Motor neuron (in vitro differentiated cells): ENCODE measurements at regions not wholly inside any gene's neighbourhood (a gene's known extent, or its start where the extent isn't known, plus 50 kb on each side); places are given as distances from the start of the nearest gene placed in this dataset.

Experiments used
- ATAC-seq, 8 experiments: fragments of 200-7000 bp; cut with Tn5 transposase; replicated peaks in 6 of 8; 2 replicates each; pipeline ENCODE4 v1.8.0; 2021; ENCODE audit warnings: mild to moderate bottlenecking in 8 of 8, moderate library complexity in 8 of 8
- H3K27ac ChIP-seq, 2 donors: fragments of 250-450 bp; sonication (Bioruptor Pico); 2 replicates each; pipeline ENCODE4 v1.9.0; 2021; ENCODE audit warnings: antibody characterized with exemption in 2 of 2, mild to moderate bottlenecking in 2 of 2, moderate library complexity in 1 of 2
- H3K4me1 ChIP-seq, 2 donors: fragments of 250-450 bp; sonication (Bioruptor Pico); replicated peaks in 1 of 2; 2 replicates each; pipeline ENCODE4 v1.6.1; 2021; ENCODE audit warnings: antibody characterized with exemption in 2 of 2, mild to moderate bottlenecking in 2 of 2, moderate library complexity in 1 of 2
- H3K4me3 ChIP-seq, 5 donors: fragments of 250-450 bp; sonication (Bioruptor Pico); 2 replicates each; pipeline ENCODE4 v1.9.0; 2021; ENCODE audit warnings: antibody characterized with exemption in 5 of 5, mild to moderate bottlenecking in 5 of 5, moderate library complexity in 4 of 5
- WGBS, 10 experiments: fragments of 450-650 bp; shearing (Covaris generic); methylation state at CpG; one replicate each; pipeline ENCODE4 v1.0.0; 2022; 5-methylcytosine and 5-hydroxymethylcytosine counted together
- in situ Hi-C, 9 experiments: fragments of 400-800 bp; cut with MboI; loops; one replicate each; pipeline ENCODE4 v1.15.0; 2021; ENCODE audit warnings: low sequenced_read_pairs in 9 of 9, low pct_unique_long_range_greater_than_20kb in 2 of 9; ENCODE audit not compliant: unreplicated experiment in 9 of 9

GRCh38 chr7:424301-424935 lies 95.2 kb downstream of the PDGFA start:
- in situ Hi-C loops, result no loop called here
- no CpG with 5 or more reads among the region's 9 CpGs for WGBS, 10 experiments
- ATAC-seq, result no peak
- H3K27ac ChIP-seq, result no peak overlapping the region
- H3K4me1 ChIP-seq, result peaks cover 0 to 8% of the 10 kb centered on the region in 2 donors
- H3K4me3 ChIP-seq, result no peak overlapping the region

GRCh38 chr7:424961-425793 lies 94.5 kb downstream of the PDGFA start:
- H3K4me1 ChIP-seq, result peaks cover 0 to 8% of the 10 kb centered on the region in 2 donors
- in situ Hi-C loops, result no loop called here
- H3K4me3 ChIP-seq, result no peak overlapping the region
- 26 to 80% (median 50%) methylated on average over 1 to 7 of the region's 46 CpGs; no CpG with 5 or more reads in 6 of the 10 experiments for WGBS, 10 experiments
- peak in 6 of 8 experiments; percentile 20 to 84 (median 69) for ATAC-seq
- no peak overlapping the region for H3K27ac ChIP-seq

GRCh38 chr7:425794-426188 lies 93.9 kb downstream of the PDGFA start:
- peak in 2 of 8 experiments; percentile 71 to 87 for ATAC-seq
- peaks cover 0 to 8% of the 10 kb centered on the region in 2 donors for H3K4me1 ChIP-seq
- no peak overlapping the region for H3K4me3 ChIP-seq
- WGBS, 10 experiments, result no CpG with 5 or more reads among the region's 16 CpGs
- in situ Hi-C loops, result no loop called here
- H3K27ac ChIP-seq, result no peak overlapping the region

- in situ Hi-C loops, result no loop called here
- WGBS, 10 experiments, result 84 to 100% methylated on average over 2 to 5 of the region's 12 CpGs; no CpG with 5 or more reads in 8 of the 10 experiments
- no peak for ATAC-seq
Measured at GRCh38 chr7:426510-426909, 93.1 kb downstream of the PDGFA start.

GRCh38 chr7:427506-428103 lies 92.0 kb downstream of the PDGFA start:
- 30 to 88% (median 70%) methylated on average over 1 to 16 of the region's 18 CpGs; no CpG with 5 or more reads in 1 of the 10 experiments for WGBS, 10 experiments
- ATAC-seq, result no peak
- Histone ChIP-seq H3K4me3 (no peak overlapping the region), H3K4me1 (peaks cover 0 to 18% of the 10 kb centered on the region in 2 donors), H3K27ac (no peak overlapping the region)
- in situ Hi-C loops, result no loop called here

More at GRCh38 chr7:426510-426909, 93.1 kb downstream of the PDGFA start:
- Histone ChIP-seq H3K27ac (no peak overlapping the region), H3K4me3 (no peak overlapping the region), H3K4me1 (peaks cover 0 to 12% of the 10 kb centered on the region in 2 donors)

GRCh38 chr7:428387-428786 lies 91.3 kb downstream of the PDGFA start:
- no peak for ATAC-seq
- H3K4me3 ChIP-seq, result no peak overlapping the region
- H3K4me1 ChIP-seq, result peaks cover 0 to 18% of the 10 kb centered on the region in 2 donors
- WGBS, 10 experiments, result 65 to 100% (median 90%) methylated on average over 1 to 12 of the region's 18 CpGs; no CpG with 5 or more reads in 3 of the 10 experiments
- no peak overlapping the region for H3K27ac ChIP-seq
- in situ Hi-C loops, result no loop called here

GRCh38 chr7:428927-429827 lies 90.5 kb downstream of the PDGFA start:
- ATAC-seq, result peak in 1 of 8 experiments; percentile 75
- 53 to 91% (median 66%) methylated on average over 3 to 17 of the region's 48 CpGs; no CpG with 5 or more reads in 6 of the 10 experiments for WGBS, 10 experiments
- no peak overlapping the region for H3K4me3 ChIP-seq
- in situ Hi-C loops, result no loop called here
- H3K27ac ChIP-seq, result no peak overlapping the region
- H3K4me1 ChIP-seq, result peaks cover 0 to 18% of the 10 kb centered on the region in 2 donors

GRCh38 chr7:429828-430180 lies 89.8 kb downstream of the PDGFA start:
- ATAC-seq, result no peak
- H3K4me3 ChIP-seq, result no peak overlapping the region
- WGBS, 10 experiments, result 40 to 100% (median 88%) methylated on average over 1 to 6 of the region's 20 CpGs; no CpG with 5 or more reads in 7 of the 10 experiments
- H3K27ac ChIP-seq, result no peak overlapping the region
- in situ Hi-C loops, result no loop called here
- H3K4me1 ChIP-seq, result peaks cover 0 to 23% of the 10 kb centered on the region in 2 donors

GRCh38 chr7:431041-431440 lies 88.6 kb downstream of the PDGFA start:
- 83 to 100% (median 90%) methylated on average over 1 to 11 of the region's 24 CpGs; no CpG with 5 or more reads in 5 of the 10 experiments for WGBS, 10 experiments
- no peak for ATAC-seq
- Histone ChIP-seq H3K27ac (peak overlapping the region in 1 of 2 donors; percentile 78), H3K4me3 (no peak overlapping the region), H3K4me1 (peaks cover 0 to 26% of the 10 kb centered on the region in 2 donors)
- in situ Hi-C loops, result no loop called here

- peak overlapping the region in 1 of 2 donors; percentile 78 for H3K27ac ChIP-seq
- in situ Hi-C loops, result no loop called here
- 0 to 90% (median 42%) methylated on average over 1 to 2 of the region's 16 CpGs; no CpG with 5 or more reads in 6 of the 10 experiments for WGBS, 10 experiments
- H3K4me1 ChIP-seq, result peaks cover 0 to 28% of the 10 kb centered on the region in 2 donors
- peak in 5 of 8 experiments; percentile 36 to 74 (median 65) for ATAC-seq
- H3K4me3 ChIP-seq, result no peak overlapping the region
Measured at GRCh38 chr7:431658-432111, 88.0 kb downstream of the PDGFA start.

GRCh38 chr7:432256-432655 lies 87.4 kb downstream of the PDGFA start:
- in situ Hi-C loops, result no loop called here
- ATAC-seq, result no peak
- Histone ChIP-seq H3K27ac (peak overlapping the region in 1 of 2 donors; percentile 78), H3K4me1 (peaks cover 0 to 33% of the 10 kb centered on the region in 2 donors), H3K4me3 (no peak overlapping the region)
- WGBS, 10 experiments, result 80 to 100% (median 85%) methylated on average over 2 of the region's 11 CpGs; no CpG with 5 or more reads in 7 of the 10 experiments

- no peak overlapping the region for H3K27ac ChIP-seq
- 80 to 100% (median 100%) methylated on average over 1 of the region's 11 CpGs; no CpG with 5 or more reads in 7 of the 10 experiments for WGBS, 10 experiments
- in situ Hi-C loops, result no loop called here
- H3K4me3 ChIP-seq, result no peak overlapping the region
- ATAC-seq, result no peak
- H3K4me1 ChIP-seq, result peaks cover 6 to 40% of the 10 kb centered on the region in 2 donors
Measured at GRCh38 chr7:432933-433332, 86.7 kb downstream of the PDGFA start.
